HCT116 (cell line): ENCODE measurements at regions not wholly inside any gene's neighbourhood (a gene's known extent, or its start where the extent isn't known, plus 50 kb on each side); places are given as distances from the start of the nearest gene placed in this dataset.

Experiments
- ATF3 ChIP-seq: IDR thresholded peaks from 2 replicates; pipeline ENCODE4 v1.6.1; 2012
- CEBPB ChIP-seq: IDR thresholded peaks from 2 replicates; pipeline ENCODE4 v1.6.1; 2012; ENCODE audit warnings: low read depth
- CTCF ChIP-seq, 3 experiments: fragments of 200-600 bp in 1 of 3; sonication (generic) in 1 of 3; IDR thresholded peaks in 2 of 3; conservative IDR thresholded peaks in 1 of 3; 2 replicates each; pipeline ENCODE4 v1.5.1; 2012 to 2017; ENCODE audit warnings: low read depth in 2 of 3, low read length in 2 of 3, antibody characterized with exemption in 1 of 3, borderline replicate concordance in 1 of 3, control low read depth in 1 of 3, mild to moderate bottlenecking in 1 of 3, mixed read lengths in 1 of 3, mixed run types in 1 of 3, moderate library complexity in 1 of 3; ENCODE audit not compliant: insufficient read depth in 1 of 3
- FOSL1 ChIP-seq: IDR thresholded peaks from 2 replicates; pipeline ENCODE4 v1.6.1; 2012; ENCODE audit warnings: low read depth
- MAX ChIP-seq: IDR thresholded peaks from 2 replicates; pipeline ENCODE4 v1.6.1; 2012
- POLR2A ChIP-seq: IDR thresholded peaks from 2 replicates; pipeline ENCODE4 v1.7.0; 2011; ENCODE audit warnings: borderline replicate concordance; ENCODE audit not compliant: insufficient read depth, insufficient read length; ENCODE audit errors: extremely low read depth
- POLR2AphosphoS5 ChIP-seq: IDR thresholded peaks from 2 replicates; pipeline ENCODE4 v1.6.1; 2011; ENCODE audit warnings: mild to moderate bottlenecking, low read depth, low read length, moderate library complexity
- SIN3A ChIP-seq: IDR thresholded peaks from 2 replicates; pipeline ENCODE4 v1.6.1; 2012; ENCODE audit warnings: low read depth
- SP1 ChIP-seq: IDR thresholded peaks from 2 replicates; pipeline ENCODE4 v1.6.1; 2012; ENCODE audit warnings: low read depth
- SRF ChIP-seq: IDR thresholded peaks from 2 replicates; pipeline ENCODE4 v1.6.1; 2012; ENCODE audit warnings: low read depth
- ZFX ChIP-seq: fragments of 450-650 bp; IDR thresholded peaks from 2 replicates; pipeline ENCODE4 v1.6.1; 2017

GRCh38 chr12:74285773-74286172 lies 251.9 kb upstream of the ATXN7L3B start:
- TF ChIP-seq CTCF (IDR thresholded peaks at IDR 0.05 in 2 of 3, conservative IDR thresholded peaks at IDR 0.05 in 1 of 3; ENCODE audit: borderline replicate concordance in 1 of 3, insufficient read depth in 1 of 3, low read depth in 2 of 3, low read length in 2 of 3) (no peak), SP1 (no peak), ZFX (no peak), POLR2A (no peak), POLR2AphosphoS5 (no peak), MAX (no peak), SIN3A (no peak), ATF3 (no peak), SRF (no peak), CEBPB (no peak), FOSL1 (no peak)
